Liver (tissue), 8 donors: ENCODE measurements at regions not wholly inside any gene's neighbourhood (a gene's known extent, or its start where the extent isn't known, plus 50 kb on each side); places are given as distances from the start of the nearest gene placed in this dataset.

Source experiments
- DNase-seq: peaks from one replicate; pipeline ENCODE4 v3.0.0-alpha.2; 2017; ENCODE audit warnings: low spot score
- H3K27ac ChIP-seq, 2 donors: one replicate each; pipeline ENCODE4 v1.7.0; 2013; ENCODE audit warnings: inconsistent platforms in 2 of 2, low read length in 2 of 2, control low read depth in 1 of 2, low read depth in 1 of 2, mild to moderate bottlenecking in 1 of 2
- H3K27me3 ChIP-seq, 4 donors: one replicate each; pipeline versions ENCODE4 v1.6.1 to v1.7.0; 2013; ENCODE audit warnings: low read length in 3 of 4, inconsistent platforms in 1 of 4, mild to moderate bottlenecking in 1 of 4, moderate library complexity in 1 of 4; ENCODE audit not compliant: control insufficient read depth in 4 of 4, insufficient read depth in 4 of 4
- H3K36me3 ChIP-seq, 4 donors: one replicate each; pipeline versions ENCODE4 v1.6.1 to v1.7.0; 2013; ENCODE audit warnings: low read length in 3 of 4, mild to moderate bottlenecking in 3 of 4, low read depth in 1 of 4, moderate library complexity in 1 of 4; ENCODE audit not compliant: control insufficient read depth in 4 of 4, insufficient read depth in 3 of 4
- H3K4me1 ChIP-seq, 4 donors: one replicate each; pipeline versions ENCODE4 v1.6.1 to v1.7.0; 2013; ENCODE audit warnings: low read length in 3 of 4, mild to moderate bottlenecking in 3 of 4, moderate library complexity in 1 of 4; ENCODE audit not compliant: control insufficient read depth in 4 of 4, insufficient read depth in 4 of 4
- H3K4me3 ChIP-seq, 3 donors: one replicate each; pipeline versions ENCODE4 v1.6.1 to v1.7.0; 2013; ENCODE audit warnings: low read length in 3 of 3, control low read depth in 1 of 3, low read depth in 1 of 3, mild to moderate bottlenecking in 1 of 3
- H3K9ac ChIP-seq, 2 donors: one replicate each; pipeline ENCODE4 v1.7.0; 2013; ENCODE audit warnings: low read length in 2 of 2, mild to moderate bottlenecking in 2 of 2, moderate library complexity in 2 of 2, control low read depth in 1 of 2, low read depth in 1 of 2
- H3K9me3 ChIP-seq, 4 donors: one replicate each; pipeline versions ENCODE4 v1.6.1 to v1.7.0; 2013; ENCODE audit warnings: low read length in 3 of 4; ENCODE audit not compliant: control insufficient read depth in 4 of 4
- EGR1 ChIP-seq, 2 donors: IDR thresholded peaks; 2 replicates each; pipeline ENCODE4 v1.6.1; 2016 to 2018; ENCODE audit warnings: antibody characterized with exemption in 2 of 2, low read depth in 2 of 2
- FOXA1 ChIP-seq: IDR thresholded peaks from 2 replicates; pipeline ENCODE4 v1.6.1; 2016; ENCODE audit warnings: antibody characterized with exemption
- FOXA2 ChIP-seq: IDR thresholded peaks from 2 replicates; pipeline ENCODE4 v1.6.1; 2016; ENCODE audit warnings: antibody characterized with exemption
- HNF4A ChIP-seq, 2 donors: conservative IDR thresholded peaks; 2 replicates each; pipeline ENCODE4 v1.6.1; 2016; ENCODE audit warnings: antibody characterized with exemption in 2 of 2, mild to moderate bottlenecking in 2 of 2
- HNF4G ChIP-seq: IDR thresholded peaks from 2 replicates; pipeline ENCODE4 v1.6.1; 2016; ENCODE audit warnings: antibody characterized with exemption
- JUND ChIP-seq, 2 donors: IDR thresholded peaks; 2 replicates each; pipeline ENCODE4 v1.6.1; 2016; ENCODE audit warnings: antibody characterized with exemption in 2 of 2
- RXRA ChIP-seq, 2 donors: IDR thresholded peaks; 2 replicates each; pipeline ENCODE4 v1.6.1; 2017 to 2018; ENCODE audit warnings: antibody characterized with exemption in 2 of 2, mild to moderate bottlenecking in 1 of 2
- SP1 ChIP-seq: IDR thresholded peaks from 2 replicates; pipeline ENCODE4 v1.6.1; 2018; ENCODE audit warnings: antibody characterized with exemption, mild to moderate bottlenecking
- TAF1 ChIP-seq: conservative IDR thresholded peaks from 2 replicates; pipeline ENCODE4 v1.6.1; 2016; ENCODE audit warnings: antibody characterized with exemption, mild to moderate bottlenecking
- YY1 ChIP-seq: IDR thresholded peaks from 2 replicates; pipeline ENCODE4 v1.6.1; 2016; ENCODE audit warnings: antibody characterized with exemption, mild to moderate bottlenecking
- ZBTB33 ChIP-seq: IDR thresholded peaks from 2 replicates; pipeline ENCODE4 v1.6.1; 2016; ENCODE audit warnings: antibody characterized with exemption
- WGBS: extraction: QIAGEN DNeasy Blood & Tissue Kit; methylation state at CpG from one replicate; pipeline ENCODE4 v1.1.7; 2013; 5-methylcytosine and 5-hydroxymethylcytosine counted together
- TF ChIP-seq, protein P1 (sequence below): fragments of 150-350 bp; IDR thresholded peaks from 2 replicates; pipeline ENCODE4 v1.5.1; 2017; ENCODE audit warnings: improper control_type of control experiment, low read depth, low read length; ENCODE audit not compliant: missing input control
- TF ChIP-seq, protein P2 (sequence below): IDR thresholded peaks from 2 replicates; pipeline ENCODE4 v1.6.1; 2016; ENCODE audit warnings: antibody characterized with exemption
- donor health status: healthy.
- donor health status: healthy.
- donor health status: healthy.
- donor health status: healthy.
- donor health status: healthy.

DNA sequence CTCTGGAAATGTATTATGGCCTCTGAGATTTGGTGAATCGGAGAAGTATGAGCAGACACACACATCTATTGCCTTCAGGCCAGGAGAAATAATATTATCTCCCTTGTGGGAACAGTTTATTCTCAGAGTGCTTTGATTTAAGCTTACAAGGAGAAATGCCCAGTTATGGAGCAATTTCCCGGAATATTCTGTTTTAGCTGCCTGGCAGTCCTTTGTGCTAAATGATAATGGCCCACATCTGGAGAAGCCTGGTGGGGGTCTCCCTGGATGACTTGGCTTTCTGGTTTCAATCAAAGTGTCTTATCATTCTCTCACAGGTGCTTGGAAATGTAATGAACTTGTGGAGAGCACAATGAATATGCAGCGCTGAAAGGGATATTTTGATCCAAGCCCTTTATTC lies 389.6 kb upstream of the USP24 start:
- no peak for TF ChIP-seq RXRA (IDR thresholded peaks at IDR 0.05)
- TF ChIP-seq YY1, result no peak
- TF ChIP-seq FOXA1, result no peak
- TF ChIP-seq SP1, result no peak
- TF ChIP-seq JUND (IDR thresholded peaks at IDR 0.05), result no peak
- TF ChIP-seq HNF4G, result no peak
- no peaks in the 10 kb centered on the region for H3K4me1 ChIP-seq

DNA sequence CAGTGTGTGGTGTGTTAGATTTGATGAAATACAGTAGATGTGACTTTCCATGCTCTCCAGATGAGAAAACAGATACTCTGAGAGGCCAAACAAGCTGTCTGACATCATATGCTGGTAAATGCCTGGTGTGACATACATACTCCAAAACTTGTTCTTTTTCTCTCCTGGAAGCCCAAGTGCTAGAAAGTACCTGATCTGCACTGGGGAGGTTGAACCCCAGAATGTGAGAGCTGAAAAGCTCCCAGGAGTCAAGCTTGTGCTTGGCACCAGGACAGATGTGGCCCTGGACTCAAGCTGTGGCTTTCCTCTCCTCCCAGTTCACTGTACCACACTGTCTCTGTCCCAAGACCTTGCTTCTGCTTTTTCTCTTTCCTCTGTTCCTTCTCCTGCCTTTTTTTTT lies 389.0 kb upstream of the USP24 start:
- Histone ChIP-seq H3K4me3 (no peak overlapping the region), H3K27me3 (no peaks in the 10 kb centered on the region), H3K27ac (no peak overlapping the region), H3K36me3 (no peaks in the 10 kb centered on the region), H3K4me1 (no peaks in the 10 kb centered on the region), H3K9me3 (peaks cover 0 to 8% (median 0%) of the 10 kb centered on the region in 4 donors), H3K9ac (no peak overlapping the region)
- TF ChIP-seq, protein P1, sequence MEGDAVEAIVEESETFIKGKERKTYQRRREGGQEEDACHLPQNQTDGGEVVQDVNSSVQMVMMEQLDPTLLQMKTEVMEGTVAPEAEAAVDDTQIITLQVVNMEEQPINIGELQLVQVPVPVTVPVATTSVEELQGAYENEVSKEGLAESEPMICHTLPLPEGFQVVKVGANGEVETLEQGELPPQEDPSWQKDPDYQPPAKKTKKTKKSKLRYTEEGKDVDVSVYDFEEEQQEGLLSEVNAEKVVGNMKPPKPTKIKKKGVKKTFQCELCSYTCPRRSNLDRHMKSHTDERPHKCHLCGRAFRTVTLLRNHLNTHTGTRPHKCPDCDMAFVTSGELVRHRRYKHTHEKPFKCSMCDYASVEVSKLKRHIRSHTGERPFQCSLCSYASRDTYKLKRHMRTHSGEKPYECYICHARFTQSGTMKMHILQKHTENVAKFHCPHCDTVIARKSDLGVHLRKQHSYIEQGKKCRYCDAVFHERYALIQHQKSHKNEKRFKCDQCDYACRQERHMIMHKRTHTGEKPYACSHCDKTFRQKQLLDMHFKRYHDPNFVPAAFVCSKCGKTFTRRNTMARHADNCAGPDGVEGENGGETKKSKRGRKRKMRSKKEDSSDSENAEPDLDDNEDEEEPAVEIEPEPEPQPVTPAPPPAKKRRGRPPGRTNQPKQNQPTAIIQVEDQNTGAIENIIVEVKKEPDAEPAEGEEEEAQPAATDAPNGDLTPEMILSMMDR, result no peak
- TF ChIP-seq EGR1 (IDR thresholded peaks at IDR 0.05; ENCODE audit: low read depth in 2 of 2) (no peak), RXRA (IDR thresholded peaks at IDR 0.05) (no peak), ZBTB33 (no peak), YY1 (no peak)
- DNase-seq, result no peak

More for the DNA sequence above, 389.6 kb upstream of the USP24 start:
- Histone ChIP-seq H3K4me3 (no peak overlapping the region), H3K27ac (no peak overlapping the region), H3K9me3 (peaks cover 0 to 8% (median 0%) of the 10 kb centered on the region in 4 donors), H3K9ac (no peak overlapping the region), H3K36me3 (no peaks in the 10 kb centered on the region), H3K27me3 (no peaks in the 10 kb centered on the region)
- WGBS, result 89% methylated on average over 3 of the region's 3 CpGs
- DNase-seq, result no peak

DNA sequence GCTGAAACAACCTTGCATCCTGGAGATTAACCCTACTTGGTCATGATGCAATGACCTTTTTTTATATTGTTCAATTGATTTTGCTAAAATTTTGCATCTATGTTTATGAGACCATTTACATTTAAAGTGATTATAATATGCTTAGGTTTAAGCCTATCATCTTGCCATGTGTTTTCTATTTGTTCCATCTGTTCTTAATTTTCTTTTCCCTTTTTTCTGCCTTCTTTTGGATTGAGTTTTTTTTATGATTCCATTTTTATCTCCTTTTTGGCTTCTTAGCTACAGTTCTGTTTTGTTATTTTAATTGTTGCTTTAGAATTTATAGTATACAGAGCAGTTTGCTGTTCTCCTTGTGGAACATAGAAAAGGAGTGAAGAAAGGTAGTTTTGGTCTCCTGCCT lies 385.1 kb upstream of the USP24 start:
- Histone ChIP-seq H3K4me3 (no peak overlapping the region), H3K27ac (no peak overlapping the region), H3K4me1 (no peaks in the 10 kb centered on the region), H3K9me3 (peaks cover 0 to 2% (median 0%) of the 10 kb centered on the region in 4 donors), H3K9ac (no peak overlapping the region), H3K36me3 (no peaks in the 10 kb centered on the region), H3K27me3 (no peaks in the 10 kb centered on the region)
- no peak for DNase-seq
- TF ChIP-seq TAF1 (no peak), HNF4G (no peak), YY1 (no peak), FOXA1 (no peak), HNF4A (conservative IDR thresholded peaks at IDR 0.05) (no peak), FOXA2 (no peak)
- TF ChIP-seq, protein P2, sequence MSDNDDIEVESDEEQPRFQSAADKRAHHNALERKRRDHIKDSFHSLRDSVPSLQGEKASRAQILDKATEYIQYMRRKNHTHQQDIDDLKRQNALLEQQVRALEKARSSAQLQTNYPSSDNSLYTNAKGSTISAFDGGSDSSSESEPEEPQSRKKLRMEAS, result no peak
